T-helper 2 cell (primary cell): ENCODE measurements at regions not wholly inside any gene's neighbourhood (a gene's known extent, or its start where the extent isn't known, plus 50 kb on each side); places are given as distances from the start of the nearest gene placed in this dataset.

ENCODE experiments used
- DNase-seq, 5 experiments: peaks; one replicate each; pipeline versions ENCODE4 v3.0.0 to v3.0.0-alpha.2; 2012 to 2022

GRCh38 chr12:43294916-43295315 is 257.1 kb downstream of the ADAMTS20 start:
- no peak for DNase-seq

- no peak for DNase-seq
Observed at GRCh38 chr12:43294147-43294546, 257.9 kb downstream of the ADAMTS20 start.

GRCh38 chr12:43293396-43293795 is 258.6 kb downstream of the ADAMTS20 start:
- DNase-seq = no peak

GRCh38 chr12:43292699-43293098 is 259.3 kb downstream of the ADAMTS20 start:
- no peak for DNase-seq

GRCh38 chr12:43291516-43291915 is 260.5 kb downstream of the ADAMTS20 start:
- no peak for DNase-seq

- DNase-seq = no peak
Observed at GRCh38 chr12:43290836-43291235, 261.2 kb downstream of the ADAMTS20 start.

GRCh38 chr12:43289426-43289801 is 262.6 kb downstream of the ADAMTS20 start:
- DNase-seq = no peak

GRCh38 chr12:43288671-43289425 is 263.2 kb downstream of the ADAMTS20 start:
- no peak for DNase-seq

- no peak for DNase-seq
Observed at GRCh38 chr12:43287706-43288383, 264.2 kb downstream of the ADAMTS20 start.

- no peak for DNase-seq
Observed at GRCh38 chr12:43286986-43287385, 265.0 kb downstream of the ADAMTS20 start.

- no peak for DNase-seq
Observed at GRCh38 chr12:43285159-43285598, 266.8 kb downstream of the ADAMTS20 start.

- no peak for DNase-seq
Observed at GRCh38 chr12:43284486-43285158, 267.4 kb downstream of the ADAMTS20 start.

GRCh38 chr12:43283206-43283605 is 268.8 kb downstream of the ADAMTS20 start:
- no peak for DNase-seq

- no peak for DNase-seq
Observed at GRCh38 chr12:43282106-43282505, 269.9 kb downstream of the ADAMTS20 start.

GRCh38 chr12:43281563-43281962 is 270.4 kb downstream of the ADAMTS20 start:
- DNase-seq = no peak

GRCh38 chr12:43278541-43278832 is 273.5 kb downstream of the ADAMTS20 start:
- no peak for DNase-seq

GRCh38 chr12:43277651-43278540 is 274.1 kb downstream of the ADAMTS20 start:
- DNase-seq = no peak

- DNase-seq = no peak
Observed at GRCh38 chr12:43273467-43273866, 278.5 kb downstream of the ADAMTS20 start.

GRCh38 chr12:43271659-43272058 is 280.3 kb downstream of the ADAMTS20 start:
- no peak for DNase-seq

- DNase-seq = no peak
Observed at GRCh38 chr12:43267818-43268217, 284.2 kb downstream of the ADAMTS20 start.

- no peak for DNase-seq
Observed at GRCh38 chr12:43261701-43262100, 290.3 kb downstream of the ADAMTS20 start.

GRCh38 chr12:43255522-43256111 is 296.4 kb downstream of the ADAMTS20 start:
- no peak for DNase-seq

- no peak for DNase-seq
Observed at GRCh38 chr12:43252585-43252984, 299.4 kb downstream of the ADAMTS20 start.
